GM13977 (cell line): ENCODE measurements at regions not wholly inside any gene's neighbourhood (a gene's known extent, or its start where the extent isn't known, plus 50 kb on each side); places are given as distances from the start of the nearest gene placed in this dataset.

Experiments
- DNase-seq: peaks from one replicate; pipeline ENCODE4 v3.0.0; 2012; ENCODE audit warnings: low spot score
- in situ Hi-C: fragments of 300-500 bp; cut with MboI; formaldehyde crosslinking; loops from one replicate; pipeline ENCODE4 v1.12.0; 2022; ENCODE audit warnings: low sequenced_read_pairs, low pct_unique_long_range_greater_than_20kb, mixed read lengths, inconsistent platforms; ENCODE audit not compliant: unreplicated experiment
- TF ChIP-seq, protein P1 (sequence below): IDR thresholded peaks from 2 replicates; pipeline ENCODE4 v1.5.1; 2012; ENCODE audit warnings: mild to moderate bottlenecking, control low read depth; ENCODE audit not compliant: insufficient read depth; ENCODE audit errors: extremely low read depth, missing control alignments

- in situ Hi-C loops, result no loop called here
- DNase-seq, result no peak
- TF ChIP-seq, protein P1, sequence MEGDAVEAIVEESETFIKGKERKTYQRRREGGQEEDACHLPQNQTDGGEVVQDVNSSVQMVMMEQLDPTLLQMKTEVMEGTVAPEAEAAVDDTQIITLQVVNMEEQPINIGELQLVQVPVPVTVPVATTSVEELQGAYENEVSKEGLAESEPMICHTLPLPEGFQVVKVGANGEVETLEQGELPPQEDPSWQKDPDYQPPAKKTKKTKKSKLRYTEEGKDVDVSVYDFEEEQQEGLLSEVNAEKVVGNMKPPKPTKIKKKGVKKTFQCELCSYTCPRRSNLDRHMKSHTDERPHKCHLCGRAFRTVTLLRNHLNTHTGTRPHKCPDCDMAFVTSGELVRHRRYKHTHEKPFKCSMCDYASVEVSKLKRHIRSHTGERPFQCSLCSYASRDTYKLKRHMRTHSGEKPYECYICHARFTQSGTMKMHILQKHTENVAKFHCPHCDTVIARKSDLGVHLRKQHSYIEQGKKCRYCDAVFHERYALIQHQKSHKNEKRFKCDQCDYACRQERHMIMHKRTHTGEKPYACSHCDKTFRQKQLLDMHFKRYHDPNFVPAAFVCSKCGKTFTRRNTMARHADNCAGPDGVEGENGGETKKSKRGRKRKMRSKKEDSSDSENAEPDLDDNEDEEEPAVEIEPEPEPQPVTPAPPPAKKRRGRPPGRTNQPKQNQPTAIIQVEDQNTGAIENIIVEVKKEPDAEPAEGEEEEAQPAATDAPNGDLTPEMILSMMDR, result no peak
Observed at GRCh38 chr21:38570596-38570995, 72.3 kb upstream of the ERG start.

- in situ Hi-C loops, result no loop called here
- no peak for DNase-seq
- TF ChIP-seq, protein P1, result no peak
Observed at GRCh38 chr21:38574895-38575575, 76.8 kb upstream of the ERG start.

DNA sequence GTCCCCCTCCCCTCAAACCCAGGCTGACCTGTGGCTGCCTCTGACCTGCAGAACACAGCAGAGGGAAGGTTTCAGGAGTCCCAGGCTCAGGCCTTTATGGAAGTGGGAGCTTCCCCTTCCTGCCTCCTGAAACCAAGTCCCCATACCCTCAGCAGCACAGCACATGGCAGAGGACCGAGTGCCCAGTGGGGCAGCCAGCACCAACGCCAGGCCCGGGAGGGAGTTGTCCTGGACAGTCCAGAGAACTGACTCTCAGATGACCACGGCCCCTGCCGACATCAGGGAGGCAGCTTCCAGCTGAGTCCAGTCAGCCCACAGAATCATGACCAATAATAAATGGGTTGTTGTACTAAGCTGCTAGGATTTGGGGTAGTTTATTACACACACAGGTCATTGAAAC is 79.6 kb upstream of the ERG start:
- in situ Hi-C loops, result no loop called here
- no peak for DNase-seq
- TF ChIP-seq, protein P1, result no peak

DNA sequence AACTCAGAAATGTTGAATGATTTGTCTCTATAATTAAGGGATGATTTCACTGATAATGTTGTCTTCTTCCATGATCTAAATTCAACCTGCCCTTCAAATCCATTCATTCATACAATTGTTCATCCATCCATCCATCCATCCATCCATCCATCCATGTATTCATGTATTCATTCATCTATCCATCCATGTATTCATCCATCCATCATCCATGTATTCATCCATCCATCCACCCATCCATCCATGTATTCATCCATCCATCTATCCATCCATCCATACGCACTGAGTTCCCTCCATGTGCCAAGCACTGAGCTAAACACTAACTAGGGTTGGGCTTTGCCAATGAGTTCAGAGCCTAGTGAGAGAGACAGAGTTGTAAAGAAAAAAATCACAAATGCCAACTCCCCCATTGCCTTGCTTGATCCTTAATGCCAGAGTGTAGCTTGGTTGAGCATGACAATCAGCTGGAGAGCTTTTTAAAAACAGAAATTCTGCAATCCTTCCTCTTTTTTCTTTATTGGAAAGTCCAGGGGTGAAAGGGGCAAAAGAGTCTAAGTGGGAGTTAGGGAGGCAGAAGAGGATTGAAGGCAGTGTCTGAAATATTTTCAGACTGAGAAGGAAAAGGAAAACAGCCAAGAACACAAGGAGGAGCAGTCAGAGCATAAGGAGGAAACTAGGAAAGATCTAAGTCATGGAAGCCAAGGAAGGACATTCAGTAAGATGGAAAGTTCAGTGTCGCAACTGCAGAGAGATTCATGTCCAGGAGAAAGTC is 92.4 kb upstream of the ERG start:
- in situ Hi-C loops, result no loop called here
- no peak for DNase-seq
- TF ChIP-seq, protein P1, result no peak

DNA sequence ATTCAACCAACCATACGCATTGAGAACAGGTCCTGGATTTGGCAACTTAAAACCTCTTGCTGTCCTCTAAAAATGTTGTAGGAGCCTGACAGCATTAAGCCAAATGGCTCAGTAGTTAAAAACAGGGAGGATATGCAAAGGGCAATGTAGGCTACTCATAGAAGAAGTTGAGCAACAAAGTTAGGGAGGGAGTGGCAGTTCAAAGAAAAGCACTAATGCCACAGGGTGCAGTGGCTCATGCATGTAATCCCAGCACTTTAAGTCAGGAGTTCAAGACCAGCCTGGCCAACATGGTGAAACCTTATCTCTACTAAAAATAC is 92.9 kb upstream of the ERG start:
- TF ChIP-seq, protein P1, result no peak
- DNase-seq, result no peak
- in situ Hi-C loops, result no loop called here

DNA sequence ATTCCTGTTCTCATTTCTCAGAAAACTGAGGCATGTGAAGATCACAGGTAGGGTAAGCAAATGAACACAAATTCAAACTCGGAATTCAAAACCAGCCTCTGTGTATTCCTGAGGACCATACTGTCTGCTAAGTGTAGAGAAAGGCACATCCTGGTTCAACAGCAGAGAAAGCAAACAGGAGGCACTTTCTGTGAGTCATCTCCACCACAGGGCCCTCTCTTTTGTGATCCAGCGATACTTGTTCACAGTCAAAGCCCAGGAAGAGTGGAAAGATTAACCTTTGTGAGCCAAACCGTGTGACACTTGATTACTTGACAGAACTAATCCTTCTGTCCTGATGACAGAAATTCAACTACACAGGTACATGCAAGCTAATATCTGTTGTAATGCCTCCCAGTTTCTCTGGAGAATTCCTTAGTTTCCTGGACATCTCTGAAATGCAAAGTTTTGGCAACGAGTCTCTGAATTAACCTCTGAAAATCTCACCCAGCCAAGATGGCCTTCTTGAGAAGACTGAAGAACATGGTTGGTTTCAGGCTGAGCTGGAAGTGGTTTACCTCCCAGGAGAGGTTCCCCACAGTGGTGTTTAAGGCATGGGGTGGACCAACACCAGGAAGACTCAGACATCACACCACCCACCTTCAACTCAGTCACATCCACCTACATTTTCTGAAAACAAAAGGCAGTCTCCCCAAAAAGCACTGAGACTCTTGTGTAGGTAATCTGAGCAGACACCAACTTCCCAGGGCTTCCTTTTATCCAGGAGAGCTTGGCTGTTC is 98.2 kb upstream of the ERG start:
- in situ Hi-C loops, result no loop called here
- no peak for DNase-seq
- TF ChIP-seq, protein P1, result no peak
